HG03378 (cell line): ENCODE measurements at regions not wholly inside any gene's neighbourhood (a gene's known extent, or its start where the extent isn't known, plus 50 kb on each side); places are given as distances from the start of the nearest gene placed in this dataset.
"Not testable (repeated sequence)": the region's sequence is repeated elsewhere in the genome, so short reads cannot be mapped to it uniquely, and the experiment has no call there.

ENCODE experiments used
- ATAC-seq: cut with Tn5 transposase; IDR thresholded peaks from one replicate; pipeline ENCODE4 v1.9.1; 2021; ENCODE audit warnings: mild to moderate bottlenecking, moderate library complexity; ENCODE audit not compliant: unreplicated experiment

GRCh38 chr11:92465410-92465809, 240.8 kb downstream of the FAT3 start:
- not testable (repeated sequence) for ATAC-seq

DNA sequence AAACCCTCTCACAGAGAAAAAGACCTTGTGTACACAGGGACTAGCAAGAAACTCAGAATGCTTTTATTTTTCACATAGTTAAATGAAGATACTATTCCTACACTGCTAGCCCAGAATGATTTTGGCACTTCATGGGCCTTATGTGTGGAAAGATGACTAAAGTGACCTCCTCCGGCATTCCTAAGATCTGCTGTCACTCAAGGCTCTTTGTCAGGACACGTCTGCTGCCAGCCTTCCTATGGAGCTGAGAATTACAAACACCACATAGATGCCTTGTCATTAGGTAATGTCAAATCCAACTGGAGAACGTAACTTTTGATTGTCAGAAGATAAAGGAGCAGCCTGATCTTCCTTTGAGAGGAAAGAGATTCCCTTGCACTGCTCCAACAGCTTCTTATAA, 249.1 kb downstream of the FAT3 start:
- no peak for ATAC-seq

DNA sequence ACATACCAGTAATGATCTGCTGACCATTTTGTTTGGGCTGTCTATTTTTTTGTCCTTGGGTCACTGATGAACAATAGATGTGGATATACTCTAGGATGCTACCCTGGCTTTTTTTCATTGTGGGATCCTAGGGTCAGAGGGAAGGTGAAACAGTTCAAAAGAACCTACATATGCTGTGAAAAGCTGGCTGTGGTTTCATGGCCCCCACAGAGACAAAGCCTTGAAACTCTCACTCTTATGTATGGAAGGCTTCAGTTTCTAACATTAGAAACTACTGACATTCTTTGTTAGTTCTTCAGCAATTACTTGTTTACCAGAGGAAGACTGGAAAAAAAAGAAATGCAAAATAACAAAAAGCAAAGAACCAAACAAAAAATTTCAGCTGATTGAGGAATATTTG, 250.7 kb downstream of the FAT3 start:
- no peak for ATAC-seq

DNA sequence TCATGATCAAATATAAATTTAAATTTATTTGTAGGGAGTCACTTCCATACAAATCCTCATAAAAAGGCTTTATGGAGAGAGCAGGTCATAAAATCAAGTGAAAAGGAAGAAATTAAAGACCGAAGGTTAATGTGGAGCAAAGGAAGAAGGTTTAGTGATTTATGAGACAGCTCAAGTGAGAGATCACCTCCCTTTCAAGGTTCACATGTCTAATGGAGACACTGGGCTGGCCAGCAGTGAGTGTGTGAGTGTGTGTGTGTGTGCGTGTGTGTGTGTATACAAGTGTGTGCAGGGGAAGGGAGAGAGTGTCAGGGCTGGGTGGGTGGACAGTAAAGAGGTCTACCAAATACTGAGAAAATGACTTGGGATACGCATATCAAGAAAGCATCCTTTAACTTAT, 251.2 kb downstream of the FAT3 start:
- ATAC-seq, result no peak

DNA sequence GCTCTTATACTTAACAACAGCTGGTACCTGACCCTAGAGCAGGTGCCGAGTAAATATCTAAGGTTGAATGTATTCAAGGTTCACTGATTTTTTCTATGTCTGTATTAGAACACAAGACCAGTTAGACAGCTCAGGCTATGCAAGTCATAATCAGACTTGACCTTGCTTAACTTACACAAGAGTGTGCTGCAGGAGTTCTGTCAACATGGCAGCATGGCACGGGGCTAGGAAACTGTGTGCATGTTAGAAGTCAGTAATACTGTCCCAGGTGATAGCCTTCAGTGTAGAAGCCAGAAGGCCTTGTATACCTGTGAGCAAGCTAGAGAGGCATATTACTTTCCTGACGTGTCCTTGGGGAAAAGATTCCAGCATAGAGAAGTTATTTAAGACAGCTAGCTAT, 253.1 kb downstream of the FAT3 start:
- ATAC-seq, result no peak

DNA sequence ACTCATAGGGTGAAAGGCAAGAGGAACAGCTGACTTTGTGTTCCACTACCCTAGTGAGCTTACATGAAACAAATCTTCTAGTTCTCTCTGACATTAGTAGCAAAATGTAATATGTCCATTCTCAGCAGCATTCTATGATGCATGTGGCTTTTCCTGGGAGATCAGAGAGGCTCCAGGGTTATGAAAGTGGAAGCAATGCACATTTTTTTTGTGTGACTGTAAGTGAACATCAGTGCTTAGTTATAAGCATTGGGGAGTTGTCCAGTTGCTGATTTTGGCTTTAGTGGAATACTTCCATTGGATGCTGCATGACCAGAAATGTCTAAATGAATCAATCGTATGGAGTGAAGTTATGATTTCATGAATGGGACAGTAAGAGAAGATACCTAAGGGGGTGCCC, 255.9 kb downstream of the FAT3 start:
- ATAC-seq, result no peak

DNA sequence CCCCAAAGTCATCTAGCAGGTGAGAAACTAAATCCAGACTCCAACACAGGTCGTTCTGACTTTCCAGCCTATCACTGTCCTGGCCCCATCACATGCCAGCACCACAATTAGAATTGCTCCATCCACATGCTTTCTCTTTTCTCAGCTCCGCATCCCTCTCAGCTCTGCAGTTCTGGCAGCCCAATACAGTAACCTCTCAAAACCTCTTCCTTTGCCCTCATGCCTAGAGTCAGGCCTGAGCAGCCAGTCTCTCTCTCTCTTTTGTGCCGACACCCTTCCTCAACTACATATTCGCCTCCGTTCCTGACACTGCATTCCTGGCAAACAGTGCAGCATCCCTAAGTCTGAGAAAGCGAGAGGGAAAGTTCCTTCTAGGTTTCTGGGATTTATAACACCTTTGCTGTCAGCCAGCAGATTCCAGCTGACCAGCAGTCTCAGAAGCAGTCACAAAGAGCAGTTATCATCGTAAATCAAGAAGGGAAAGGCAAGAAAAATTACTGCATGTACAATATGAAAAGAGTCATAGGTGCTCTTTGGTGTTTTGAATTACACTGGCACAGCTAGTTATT, 258.0 kb downstream of the FAT3 start:
- ATAC-seq, result no peak

DNA sequence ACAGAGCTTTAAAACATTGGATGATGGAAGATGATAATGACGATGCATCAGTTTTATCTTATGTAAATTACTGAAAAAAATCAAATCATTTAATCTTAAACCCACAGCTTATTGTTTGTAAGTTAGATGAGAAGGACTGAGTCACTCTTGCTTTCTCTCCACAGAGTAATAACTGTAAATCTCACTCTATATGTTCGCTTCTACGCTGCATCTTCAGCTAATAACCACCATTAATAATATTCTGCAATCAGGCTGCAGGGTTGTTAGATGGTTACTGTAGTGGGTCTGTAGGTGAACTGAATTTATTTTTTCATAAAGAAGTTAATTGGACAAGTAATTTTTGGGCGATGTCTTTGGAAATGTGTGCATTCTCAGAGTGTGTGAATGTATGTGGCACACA, 260.0 kb downstream of the FAT3 start:
- ATAC-seq, result no peak

GRCh38 chr11:92489826-92490399, 265.3 kb downstream of the FAT3 start:
- ATAC-seq, result no peak

DNA sequence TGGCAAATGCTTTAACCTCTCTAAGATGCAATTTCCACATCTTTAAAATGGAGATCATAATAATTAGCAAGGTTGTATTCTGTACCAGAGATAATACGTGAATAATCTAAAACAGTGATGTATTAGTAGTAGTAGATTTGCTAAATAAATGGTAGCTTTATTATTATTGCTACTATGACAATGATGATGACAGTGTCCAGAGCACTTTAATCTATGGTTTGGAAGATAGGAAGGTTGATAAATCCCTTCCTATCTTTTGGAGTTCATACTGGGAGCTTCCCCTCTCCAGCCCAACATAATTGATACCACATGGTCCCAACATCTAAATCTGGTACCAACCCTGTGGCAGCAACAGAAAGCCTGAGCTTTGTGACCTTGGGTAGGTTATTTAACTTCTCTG, 267.8 kb downstream of the FAT3 start:
- ATAC-seq, result no peak

- ATAC-seq, result no peak
Observed at GRCh38 chr11:92495107-92495793, 270.6 kb downstream of the FAT3 start.

GRCh38 chr11:92500453-92500852, 275.8 kb downstream of the FAT3 start:
- ATAC-seq, result no peak

GRCh38 chr11:92501066-92501739, 276.6 kb downstream of the FAT3 start:
- ATAC-seq, result no peak

DNA sequence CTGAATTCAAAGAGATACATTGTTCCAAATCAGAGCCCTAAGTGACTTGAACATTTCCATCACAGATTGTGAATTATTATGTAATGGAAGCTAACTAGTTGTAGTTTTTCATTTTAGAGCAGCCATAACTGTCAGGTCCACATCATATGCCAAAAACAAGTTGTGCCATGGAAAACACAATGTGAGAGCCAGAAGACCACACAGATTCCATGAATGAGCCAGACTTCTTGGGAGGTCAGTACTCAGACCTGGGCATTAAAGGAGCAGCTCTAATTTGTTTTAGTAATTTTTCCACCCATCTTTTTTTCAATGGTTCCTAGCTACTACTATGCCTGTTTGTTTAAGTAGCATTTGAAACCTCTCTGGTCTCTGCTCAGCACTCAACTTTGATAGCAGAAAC, 279.4 kb downstream of the FAT3 start:
- ATAC-seq, result no peak

- ATAC-seq, result no peak
Observed at GRCh38 chr11:92504534-92504933, 279.9 kb downstream of the FAT3 start.

GRCh38 chr11:92505689-92506088, 281.1 kb downstream of the FAT3 start:
- ATAC-seq, result no peak

- no peak for ATAC-seq
Observed at GRCh38 chr11:92506809-92507336, 282.3 kb downstream of the FAT3 start.

DNA sequence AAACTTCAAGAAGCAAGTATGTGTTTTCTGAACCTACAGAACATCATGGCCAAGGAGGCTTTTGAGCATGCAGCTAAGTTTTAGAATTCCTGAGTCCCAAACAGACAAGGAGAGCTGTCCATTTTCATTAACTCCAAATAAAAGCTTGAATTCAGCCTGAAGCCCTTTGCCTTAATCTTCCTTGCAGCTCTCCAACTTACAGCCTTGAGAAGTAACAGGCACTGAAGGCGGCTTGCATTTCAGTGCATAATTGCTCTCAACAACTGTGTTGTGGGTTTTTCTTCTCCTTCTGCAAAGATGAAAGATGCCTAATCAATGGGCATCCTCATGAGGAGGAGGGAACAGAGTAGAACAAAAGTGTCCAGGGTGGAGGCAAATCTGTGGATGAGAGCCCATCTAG, 286.0 kb downstream of the FAT3 start:
- no peak for ATAC-seq

DNA sequence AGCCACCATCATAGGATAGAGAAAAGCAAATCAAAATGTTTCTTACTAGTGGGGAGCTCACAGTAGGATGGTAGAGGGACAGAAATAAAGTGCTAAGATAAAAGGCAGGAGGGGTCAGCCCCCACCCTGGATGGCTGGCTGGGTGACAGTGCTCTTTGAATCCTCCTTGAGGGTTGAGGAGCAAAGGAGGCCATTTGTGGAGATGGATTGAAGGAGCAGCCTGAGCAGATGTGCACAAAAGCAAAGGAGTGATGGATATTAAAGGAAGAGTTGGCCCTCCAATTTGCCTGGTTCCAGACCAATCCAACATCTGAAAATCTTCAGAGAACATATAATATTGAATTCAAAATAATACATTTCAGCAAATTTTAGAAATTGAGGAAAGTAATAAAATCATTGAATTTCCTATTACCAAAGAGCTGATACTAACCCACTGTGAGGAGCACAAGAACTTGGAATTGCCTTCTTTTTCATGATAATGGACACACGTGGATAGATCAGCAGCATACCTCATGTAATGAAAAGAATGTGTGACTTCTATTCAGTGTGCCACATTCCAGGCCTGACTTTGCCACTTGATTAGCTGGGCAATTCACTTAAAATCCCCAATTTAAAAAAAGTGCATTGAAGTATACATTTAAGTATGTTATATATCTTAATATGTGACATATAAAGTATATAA, 287.0 kb downstream of the FAT3 start:
- ATAC-seq, result no peak

DNA sequence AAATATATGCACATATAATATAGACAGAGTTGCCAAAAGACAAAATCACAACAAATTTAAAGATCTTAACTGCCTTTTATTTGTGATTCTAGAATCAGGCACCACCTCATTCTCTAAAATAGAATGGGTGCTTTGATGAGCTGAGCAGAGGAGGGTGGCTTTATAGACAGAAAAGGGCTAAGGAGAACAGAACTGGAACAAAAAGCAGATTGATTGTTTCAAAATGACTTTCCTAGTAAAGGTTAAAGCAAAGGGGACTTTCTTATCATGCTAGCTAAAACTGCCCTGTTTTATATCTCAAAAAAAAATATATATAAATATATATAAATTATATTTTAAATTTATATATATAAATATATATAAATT, 287.6 kb downstream of the FAT3 start:
- ATAC-seq, result no peak

DNA sequence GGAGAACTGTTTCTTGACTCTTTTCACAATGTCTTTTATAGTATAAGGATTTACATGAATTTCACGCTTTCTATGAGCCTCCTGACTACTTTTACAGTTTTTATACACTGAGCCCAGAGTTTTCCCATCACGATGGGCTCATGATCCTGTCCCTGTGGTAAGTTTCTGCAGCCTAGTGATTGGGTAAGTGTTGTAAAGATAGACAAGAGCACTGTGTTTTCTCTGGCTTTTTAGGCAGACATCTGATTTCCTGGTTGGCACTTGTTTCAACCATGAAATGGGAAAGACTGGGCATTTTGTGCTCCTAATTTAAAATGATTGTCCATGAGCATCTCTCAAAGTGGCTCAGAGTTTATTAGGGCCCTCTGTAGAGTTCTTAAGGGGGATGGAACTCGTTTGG, 299.0 kb downstream of the FAT3 start:
- no peak for ATAC-seq
